ENCODE measurements at regions not wholly inside any gene's neighbourhood (a gene's known extent, or its start where the extent isn't known, plus 50 kb on each side); places are given as distances from the start of the nearest gene placed in this dataset.

- Histone ChIP-seq H3K27ac (ENCODE audit: low read depth, low read length) (no peak overlapping the region), H3K36me3 (ENCODE audit: control insufficient read depth, insufficient read depth, low read length) (no peaks in the 10 kb centered on the region), H3K4me3 (ENCODE audit: low read length) (no peak overlapping the region), H3K4me1 (ENCODE audit: control insufficient read depth, insufficient read depth, low read length) (no peaks in the 10 kb centered on the region), H3K9ac (ENCODE audit: extremely low read depth, low read length, poor library complexity, severe bottlenecking) (no peak overlapping the region), H3K27me3 (ENCODE audit: control insufficient read depth, insufficient read depth, low read length, poor library complexity, severe bottlenecking) (no peaks in the 10 kb centered on the region), H3K9me3 (ENCODE audit: control insufficient read depth, low read length) (no peaks in the 10 kb centered on the region)
- Mint-ChIP-seq H3K27me3 (ENCODE audit: insufficient read depth) (no peaks in the 10 kb centered on the region), H3K4me1 (peaks cover 18% of the 10 kb centered on the region), H3K27ac (no peak overlapping the region), H3K9me3 (no peaks in the 10 kb centered on the region), H3K36me3 (ENCODE audit: low read depth) (no peaks in the 10 kb centered on the region), H3K4me3 (no peak overlapping the region)
- TF ChIP-seq, protein P1, sequence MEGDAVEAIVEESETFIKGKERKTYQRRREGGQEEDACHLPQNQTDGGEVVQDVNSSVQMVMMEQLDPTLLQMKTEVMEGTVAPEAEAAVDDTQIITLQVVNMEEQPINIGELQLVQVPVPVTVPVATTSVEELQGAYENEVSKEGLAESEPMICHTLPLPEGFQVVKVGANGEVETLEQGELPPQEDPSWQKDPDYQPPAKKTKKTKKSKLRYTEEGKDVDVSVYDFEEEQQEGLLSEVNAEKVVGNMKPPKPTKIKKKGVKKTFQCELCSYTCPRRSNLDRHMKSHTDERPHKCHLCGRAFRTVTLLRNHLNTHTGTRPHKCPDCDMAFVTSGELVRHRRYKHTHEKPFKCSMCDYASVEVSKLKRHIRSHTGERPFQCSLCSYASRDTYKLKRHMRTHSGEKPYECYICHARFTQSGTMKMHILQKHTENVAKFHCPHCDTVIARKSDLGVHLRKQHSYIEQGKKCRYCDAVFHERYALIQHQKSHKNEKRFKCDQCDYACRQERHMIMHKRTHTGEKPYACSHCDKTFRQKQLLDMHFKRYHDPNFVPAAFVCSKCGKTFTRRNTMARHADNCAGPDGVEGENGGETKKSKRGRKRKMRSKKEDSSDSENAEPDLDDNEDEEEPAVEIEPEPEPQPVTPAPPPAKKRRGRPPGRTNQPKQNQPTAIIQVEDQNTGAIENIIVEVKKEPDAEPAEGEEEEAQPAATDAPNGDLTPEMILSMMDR (conservative IDR thresholded peaks at IDR 0.05): no peak
- no peak for DNase-seq
- 83 to 87% methylated on average over 2 to 8 of the region's 8 CpGs for WGBS, 2 experiments (ENCODE audit: insufficient coverage in 1 of 2, insufficient read length in 1 of 2)
Measured at GRCh38 chr15:46296002-46296401, 661.2 kb downstream of the SQOR start.

DNA sequence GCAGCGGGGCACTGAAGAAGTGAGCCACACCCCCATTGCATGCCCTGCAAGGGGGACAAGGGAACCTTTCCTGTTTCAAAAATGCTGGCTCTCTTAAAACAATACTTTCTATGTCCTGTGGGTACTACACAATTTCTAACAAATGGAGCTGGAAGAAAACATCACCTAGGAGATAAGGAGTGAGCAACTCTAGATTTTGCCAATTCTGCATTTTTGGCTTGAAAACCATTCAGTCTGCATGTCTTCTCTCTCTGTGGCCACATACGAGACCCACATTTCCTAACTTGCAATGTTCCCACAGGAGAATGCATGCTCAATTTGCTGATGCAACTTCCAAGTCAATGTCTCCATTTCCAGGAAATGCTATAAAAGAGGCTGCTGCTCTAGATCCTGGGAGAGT lies 662.0 kb downstream of the SQOR start:
- peaks cover 18% of the 10 kb centered on the region for H3K4me1 Mint-ChIP-seq
- Histone ChIP-seq H3K36me3 (ENCODE audit: control insufficient read depth, insufficient read depth, low read length) (no peaks in the 10 kb centered on the region), H3K27me3 (ENCODE audit: control insufficient read depth, insufficient read depth, low read length, poor library complexity, severe bottlenecking) (no peaks in the 10 kb centered on the region), H3K4me1 (ENCODE audit: control insufficient read depth, insufficient read depth, low read length) (no peaks in the 10 kb centered on the region), H3K9ac (ENCODE audit: extremely low read depth, low read length, poor library complexity, severe bottlenecking) (no peak overlapping the region), H3K27ac (ENCODE audit: low read depth, low read length) (no peak overlapping the region), H3K4me3 (ENCODE audit: low read length) (no peak overlapping the region), H3K9me3 (ENCODE audit: control insufficient read depth, low read length) (no peaks in the 10 kb centered on the region)
- no peaks in the 10 kb centered on the region for H3K36me3 Mint-ChIP-seq (ENCODE audit: low read depth)
- WGBS, 2 experiments (ENCODE audit: insufficient coverage in 1 of 2, insufficient read length in 1 of 2): 87 to 92% methylated on average over 2 of the region's 2 CpGs
- TF ChIP-seq, protein P1 (conservative IDR thresholded peaks at IDR 0.05): no peak
- no peak overlapping the region for H3K4me3 Mint-ChIP-seq
- H3K27me3 Mint-ChIP-seq (ENCODE audit: insufficient read depth): no peaks in the 10 kb centered on the region
- no peaks in the 10 kb centered on the region for H3K9me3 Mint-ChIP-seq
- no peak for DNase-seq
- no peak overlapping the region for H3K27ac Mint-ChIP-seq

DNA sequence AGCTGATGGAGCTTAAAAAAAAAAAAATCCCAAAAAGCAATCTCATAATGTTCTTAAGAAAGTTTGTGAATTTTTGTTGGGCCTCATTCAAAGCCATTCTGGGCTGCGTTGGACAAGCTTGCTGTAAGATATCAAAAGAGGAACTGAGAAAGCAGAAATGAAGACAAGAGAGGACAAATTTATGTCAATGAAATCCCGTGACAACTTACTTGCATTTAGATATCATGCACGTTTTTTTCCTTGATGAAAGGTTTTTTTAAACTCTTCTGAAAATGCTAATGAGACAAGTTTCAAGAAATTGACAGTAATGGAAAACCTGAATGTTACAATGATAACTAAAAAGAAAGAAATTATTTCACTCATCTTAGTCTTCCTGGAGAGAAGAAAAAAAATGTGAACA lies 662.9 kb downstream of the SQOR start:
- Histone ChIP-seq H3K27ac (ENCODE audit: low read depth, low read length) (peak overlapping the region; percentile 24), H3K36me3 (ENCODE audit: control insufficient read depth, insufficient read depth, low read length) (no peaks in the 10 kb centered on the region), H3K9ac (ENCODE audit: extremely low read depth, low read length, poor library complexity, severe bottlenecking) (no peak overlapping the region), H3K4me1 (ENCODE audit: control insufficient read depth, insufficient read depth, low read length) (no peaks in the 10 kb centered on the region), H3K9me3 (ENCODE audit: control insufficient read depth, low read length) (no peaks in the 10 kb centered on the region), H3K4me3 (ENCODE audit: low read length) (no peak overlapping the region), H3K27me3 (ENCODE audit: control insufficient read depth, insufficient read depth, low read length, poor library complexity, severe bottlenecking) (no peaks in the 10 kb centered on the region)
- DNase-seq: no peak
- 76 to 83% methylated on average over 3 of the region's 3 CpGs for WGBS, 2 experiments (ENCODE audit: insufficient coverage in 1 of 2, insufficient read length in 1 of 2)
- H3K4me3 Mint-ChIP-seq: no peak overlapping the region
- H3K9me3 Mint-ChIP-seq: no peaks in the 10 kb centered on the region
- peaks cover 18% of the 10 kb centered on the region for H3K4me1 Mint-ChIP-seq
- TF ChIP-seq, protein P1 (conservative IDR thresholded peaks at IDR 0.05): no peak
- H3K27ac Mint-ChIP-seq: no peak overlapping the region
- no peaks in the 10 kb centered on the region for H3K27me3 Mint-ChIP-seq (ENCODE audit: insufficient read depth)
- no peaks in the 10 kb centered on the region for H3K36me3 Mint-ChIP-seq (ENCODE audit: low read depth)
